ENCODE measurements at regions not wholly inside any gene's neighbourhood (a gene's known extent, or its start where the extent isn't known, plus 50 kb on each side); places are given as distances from the start of the nearest gene placed in this dataset.

GRCh38 chr20:40584130-40584809 is 104.8 kb downstream of the MAFB start:
- no peak for DNase-seq (ENCODE audit: low read depth)
- in situ Hi-C loops (cut with HindIII; ENCODE audit: low sequenced_read_pairs) = loop anchor here (5.0 kb wide), 1 partner anchor 57 kb away; no protein-coding TSS in a partner anchor
- no peak overlapping the region for H3K4me3 ChIP-seq (ENCODE audit: low read depth, low read length)
- TF ChIP-seq CTCF (IDR thresholded peaks at IDR 0.05; ENCODE audit: low read depth, low read length, missing control alignments) = no peak

- in situ Hi-C loops (cut with HindIII; ENCODE audit: low sequenced_read_pairs) = loop anchor here (5.0 kb wide), 1 partner anchor 56 kb away; no protein-coding TSS in a partner anchor
- no peak for DNase-seq (ENCODE audit: low read depth)
- no peak for TF ChIP-seq CTCF (IDR thresholded peaks at IDR 0.05; ENCODE audit: low read depth, low read length, missing control alignments)
- H3K4me3 ChIP-seq (ENCODE audit: low read depth, low read length) = no peak overlapping the region
Observed at GRCh38 chr20:40583636-40584035, 105.4 kb downstream of the MAFB start.

- no peak for TF ChIP-seq CTCF (IDR thresholded peaks at IDR 0.05; ENCODE audit: low read depth, low read length, missing control alignments)
- H3K4me3 ChIP-seq (ENCODE audit: low read depth, low read length) = no peak overlapping the region
- in situ Hi-C loops (cut with HindIII; ENCODE audit: low sequenced_read_pairs) = loop anchor here (5.0 kb wide), 1 partner anchor 56 kb away; no protein-coding TSS in a partner anchor
- no peak for DNase-seq (ENCODE audit: low read depth)
Observed at GRCh38 chr20:40583205-40583604, 105.8 kb downstream of the MAFB start.

- in situ Hi-C loops (cut with HindIII; ENCODE audit: low sequenced_read_pairs) = loop anchor here (5.0 kb wide), 1 partner anchor 55 kb away; no protein-coding TSS in a partner anchor
- no peak for TF ChIP-seq CTCF (IDR thresholded peaks at IDR 0.05; ENCODE audit: low read depth, low read length, missing control alignments)
- no peak overlapping the region for H3K4me3 ChIP-seq (ENCODE audit: low read depth, low read length)
Observed at GRCh38 chr20:40582531-40582930, 106.5 kb downstream of the MAFB start.

GRCh38 chr20:40579701-40580100 is 109.3 kb downstream of the MAFB start:
- DNase-seq (ENCODE audit: low read depth) = no peak
- in situ Hi-C loops (cut with HindIII; ENCODE audit: low sequenced_read_pairs) = loop anchor here (5.0 kb wide), 1 partner anchor 52 kb away; no protein-coding TSS in a partner anchor
- TF ChIP-seq CTCF (IDR thresholded peaks at IDR 0.05; ENCODE audit: low read depth, low read length, missing control alignments) = no peak
- no peak overlapping the region for H3K4me3 ChIP-seq (ENCODE audit: low read depth, low read length)

More at GRCh38 chr20:40582531-40582930, 106.5 kb downstream of the MAFB start:
- DNase-seq (ENCODE audit: low read depth) = no peak

GRCh38 chr20:40578961-40579360 is 110.1 kb downstream of the MAFB start:
- in situ Hi-C loops (cut with HindIII; ENCODE audit: low sequenced_read_pairs) = no loop called here
- no peak for TF ChIP-seq CTCF (IDR thresholded peaks at IDR 0.05; ENCODE audit: low read depth, low read length, missing control alignments)
- H3K4me3 ChIP-seq (ENCODE audit: low read depth, low read length) = no peak overlapping the region
- DNase-seq (ENCODE audit: low read depth) = no peak
